Mesendoderm (in vitro differentiated cells): ENCODE measurements at regions not wholly inside any gene's neighbourhood (a gene's known extent, or its start where the extent isn't known, plus 50 kb on each side); places are given as distances from the start of the nearest gene placed in this dataset.

Source experiments
- DNase-seq: peaks from one replicate; pipeline ENCODE4 v3.0.0; 2013
- H2AK5ac ChIP-seq: 2 replicates; pipeline ENCODE4 v1.6.1; 2013; ENCODE audit warnings: low read length, inconsistent platforms
- H2BK120ac ChIP-seq: 2 replicates; pipeline ENCODE4 v1.6.1; 2013; ENCODE audit warnings: low read depth, mild to moderate bottlenecking, low read length, moderate library complexity, mixed read lengths
- H2BK15ac ChIP-seq: replicated peaks from 2 replicates; pipeline ENCODE4 v1.6.1; 2013; ENCODE audit warnings: low read depth, mild to moderate bottlenecking, moderate library complexity
- H2BK5ac ChIP-seq: 2 replicates; pipeline ENCODE4 v1.6.1; 2013; ENCODE audit warnings: low read length, inconsistent platforms
- H3K18ac ChIP-seq: 2 replicates; pipeline ENCODE4 v1.6.1; 2013; ENCODE audit warnings: mild to moderate bottlenecking, low read length, mixed read lengths
- H3K23ac ChIP-seq: one replicate; pipeline ENCODE4 v1.6.1; 2013; ENCODE audit warnings: low read length
- H3K27ac ChIP-seq: 2 replicates; pipeline ENCODE4 v1.5.1; 2013; ENCODE audit warnings: low read depth, mild to moderate bottlenecking, inconsistent platforms, low read length, moderate library complexity
- H3K27me3 ChIP-seq: 2 replicates; pipeline ENCODE4 v1.6.1; 2013; ENCODE audit warnings: low read length, control low read depth, mild to moderate bottlenecking, inconsistent platforms; ENCODE audit not compliant: insufficient read depth, poor library complexity
- H3K36me3 ChIP-seq: 2 replicates; pipeline ENCODE4 v1.6.1; 2013; ENCODE audit warnings: low read length, inconsistent platforms; ENCODE audit not compliant: control insufficient read depth, insufficient read depth
- H3K4ac ChIP-seq: one replicate; pipeline ENCODE4 v1.6.1; 2013; ENCODE audit warnings: low read depth, mild to moderate bottlenecking, low read length, moderate library complexity
- H3K4me1 ChIP-seq: 2 replicates; pipeline ENCODE4 v1.6.1; 2013; ENCODE audit warnings: low read depth, low read length, inconsistent platforms; ENCODE audit not compliant: control insufficient read depth
- H3K4me2 ChIP-seq: 2 replicates; pipeline ENCODE4 v1.6.1; 2013; ENCODE audit warnings: low read length
- H3K4me3 ChIP-seq: 2 replicates; pipeline ENCODE4 v1.5.1; 2013; ENCODE audit warnings: mild to moderate bottlenecking, low read length
- H3K56ac ChIP-seq: one replicate; pipeline ENCODE4 v1.6.1; 2013; ENCODE audit warnings: low read length
- H3K79me1 ChIP-seq: 2 replicates; pipeline ENCODE4 v1.6.1; 2013; ENCODE audit warnings: low read length, inconsistent platforms
- H3K79me2 ChIP-seq: 2 replicates; pipeline ENCODE4 v1.6.1; 2013; ENCODE audit warnings: mild to moderate bottlenecking, low read length; ENCODE audit not compliant: control insufficient read depth, insufficient read depth
- H3K9ac ChIP-seq: 2 replicates; pipeline ENCODE4 v1.6.1; 2013; ENCODE audit warnings: low read length, inconsistent platforms
- H4K5ac ChIP-seq: one replicate; pipeline ENCODE4 v1.6.1; 2013; ENCODE audit warnings: low read length
- H4K8ac ChIP-seq: one replicate; pipeline ENCODE4 v1.6.1; 2013; ENCODE audit warnings: low read depth, mild to moderate bottlenecking, control low read depth, low read length, moderate library complexity
- WGBS: extraction: QIAGEN DNeasy Blood & Tissue Kit; methylation state at CpG from one replicate; pipeline ENCODE4 v1.1.7; 2013; ENCODE audit warnings: low lambda C conversion rate, missing lambda C conversion rate; ENCODE audit not compliant: insufficient coverage; ENCODE audit errors: extremely low coverage; 5-methylcytosine and 5-hydroxymethylcytosine counted together

DNA sequence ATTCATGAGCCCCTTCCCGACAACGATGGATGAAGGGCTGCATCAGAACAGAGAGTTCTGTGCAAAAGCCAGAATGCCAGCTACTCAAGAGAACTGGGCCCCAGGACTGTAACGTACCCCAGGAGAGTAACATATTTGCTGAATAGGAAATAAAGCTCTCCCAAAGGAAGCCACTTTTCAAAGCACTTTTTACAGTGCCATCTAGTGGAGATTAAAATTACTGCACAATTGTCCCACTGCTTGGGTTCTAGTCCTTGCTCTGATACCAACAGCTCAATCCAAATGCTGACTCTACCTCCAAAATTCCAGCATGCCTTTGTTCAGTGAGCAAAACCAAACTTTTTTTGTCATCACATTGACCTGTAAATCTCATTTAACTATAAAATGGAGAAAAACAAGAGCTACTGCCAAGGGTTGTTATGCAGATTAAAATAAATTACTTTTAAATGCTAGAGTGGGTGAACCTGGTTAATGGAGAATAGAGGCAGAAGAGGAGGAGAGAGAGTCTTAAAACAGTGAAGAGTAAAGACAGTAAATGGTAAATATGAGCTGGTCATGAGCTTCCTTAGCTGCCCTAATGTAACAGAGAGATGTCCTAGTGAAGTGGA, 87.6 kb upstream of the FSHB start:
- DNase-seq: peak; percentile 67

GRCh38 chr11:30147293-30147692, 83.5 kb upstream of the FSHB start:
- Histone ChIP-seq H3K56ac (no peak overlapping the region), H3K4ac (no peak overlapping the region), H3K4me3 (no peak overlapping the region), H4K5ac (no peak overlapping the region), H3K36me3 (no peaks in the 10 kb centered on the region), H3K4me1 (no peaks in the 10 kb centered on the region), H2BK15ac (no peak overlapping the region), H4K8ac (no peak overlapping the region), H3K23ac (no peak overlapping the region), H3K27me3 (no peaks in the 10 kb centered on the region), H3K4me2 (no peak overlapping the region), H3K18ac (no peak overlapping the region), H3K27ac (no peak overlapping the region), H3K79me1 (no peaks in the 10 kb centered on the region), H3K79me2 (no peaks in the 10 kb centered on the region), H2BK5ac (no peak overlapping the region), H2AK5ac (no peak overlapping the region), H2BK120ac (no peak overlapping the region), H3K9ac (no peak overlapping the region)
- DNase-seq: no peak
- no CpG with 5 or more reads among the region's 5 CpGs for WGBS

More for the DNA sequence above, 87.6 kb upstream of the FSHB start:
- no peak overlapping the region for H4K5ac ChIP-seq
- no peak overlapping the region for H4K8ac ChIP-seq
- no peak overlapping the region for H2BK120ac ChIP-seq
- no peak overlapping the region for H3K4me3 ChIP-seq
- H3K23ac ChIP-seq: no peak overlapping the region
- no peak overlapping the region for H3K4ac ChIP-seq
- H3K79me2 ChIP-seq: no peaks in the 10 kb centered on the region
- H3K4me1 ChIP-seq: no peaks in the 10 kb centered on the region
- H2BK5ac ChIP-seq: no peak overlapping the region
- H3K79me1 ChIP-seq: no peaks in the 10 kb centered on the region
- H2AK5ac ChIP-seq: no peak overlapping the region
- no peaks in the 10 kb centered on the region for H3K27me3 ChIP-seq
- H3K18ac ChIP-seq: no peak overlapping the region
- no peak overlapping the region for H3K9ac ChIP-seq
- H3K4me2 ChIP-seq: no peak overlapping the region
- H3K56ac ChIP-seq: no peak overlapping the region
- no peak overlapping the region for H3K27ac ChIP-seq
- no peaks in the 10 kb centered on the region for H3K36me3 ChIP-seq
- WGBS: no CpG with 5 or more reads among the region's 3 CpGs
- H2BK15ac ChIP-seq: no peak overlapping the region

- WGBS: no CpG with 5 or more reads among the region's 1 CpG
- no peak overlapping the region for H2BK5ac ChIP-seq
- H4K8ac ChIP-seq: no peak overlapping the region
Observed at GRCh38 chr11:30149998-30150397, 80.8 kb upstream of the FSHB start.

GRCh38 chr11:30150425-30150824, 80.4 kb upstream of the FSHB start:
- Histone ChIP-seq H3K4me3 (no peak overlapping the region), H2BK120ac (no peak overlapping the region), H4K8ac (no peak overlapping the region), H3K4me2 (no peak overlapping the region), H4K5ac (no peak overlapping the region), H3K27me3 (no peaks in the 10 kb centered on the region), H3K27ac (no peak overlapping the region), H3K79me1 (no peaks in the 10 kb centered on the region), H2BK15ac (no peak overlapping the region), H3K23ac (no peak overlapping the region), H3K36me3 (no peaks in the 10 kb centered on the region), H2BK5ac (no peak overlapping the region), H3K4me1 (no peaks in the 10 kb centered on the region), H3K9ac (no peak overlapping the region), H2AK5ac (no peak overlapping the region), H3K18ac (no peak overlapping the region), H3K56ac (no peak overlapping the region), H3K79me2 (no peaks in the 10 kb centered on the region), H3K4ac (no peak overlapping the region)
- no CpG with 5 or more reads among the region's 3 CpGs for WGBS
- peak; percentile 11 for DNase-seq

More at GRCh38 chr11:30149998-30150397, 80.8 kb upstream of the FSHB start:
- no peaks in the 10 kb centered on the region for H3K4me1 ChIP-seq
- no peaks in the 10 kb centered on the region for H3K79me1 ChIP-seq
- no peak overlapping the region for H3K4me2 ChIP-seq
- H3K56ac ChIP-seq: no peak overlapping the region
- H3K4me3 ChIP-seq: no peak overlapping the region
- no peaks in the 10 kb centered on the region for H3K27me3 ChIP-seq
- H3K9ac ChIP-seq: no peak overlapping the region
- H3K27ac ChIP-seq: no peak overlapping the region
- no peaks in the 10 kb centered on the region for H3K79me2 ChIP-seq
- H2AK5ac ChIP-seq: no peak overlapping the region
- no peak overlapping the region for H3K23ac ChIP-seq
- H3K36me3 ChIP-seq: no peaks in the 10 kb centered on the region
- H4K5ac ChIP-seq: no peak overlapping the region
- no peak overlapping the region for H3K4ac ChIP-seq
- DNase-seq: no peak
- H2BK120ac ChIP-seq: no peak overlapping the region
- no peak overlapping the region for H3K18ac ChIP-seq
- H2BK15ac ChIP-seq: no peak overlapping the region

DNA sequence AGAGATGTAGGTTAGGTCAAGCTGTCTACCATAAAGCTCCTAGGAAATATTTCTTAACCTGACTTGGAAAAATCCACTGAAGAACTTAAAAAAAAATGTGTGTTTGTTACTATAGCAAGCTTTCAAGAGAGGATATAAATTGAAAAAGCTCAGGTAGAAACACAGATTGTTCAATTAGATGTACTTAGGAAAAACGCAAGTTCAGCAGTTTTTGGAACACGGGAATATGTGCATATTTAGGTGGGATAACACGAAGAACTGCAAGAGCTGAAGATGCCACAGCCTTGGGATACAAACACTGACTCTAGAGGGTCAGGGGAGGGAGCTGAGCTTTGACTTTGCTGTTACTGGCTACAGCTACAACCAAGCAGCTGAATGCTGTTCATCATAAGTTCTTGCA, 77.8 kb upstream of the FSHB start:
- no peak overlapping the region for H3K56ac ChIP-seq
- H4K5ac ChIP-seq: no peak overlapping the region
- H3K27ac ChIP-seq: no peak overlapping the region
- no peaks in the 10 kb centered on the region for H3K36me3 ChIP-seq
- H3K9ac ChIP-seq: no peak overlapping the region
- no peak overlapping the region for H2BK120ac ChIP-seq
- DNase-seq: no peak
- H3K4ac ChIP-seq: no peak overlapping the region
- no peaks in the 10 kb centered on the region for H3K4me1 ChIP-seq
- no peak overlapping the region for H3K23ac ChIP-seq
- H3K79me1 ChIP-seq: no peaks in the 10 kb centered on the region
- no peak overlapping the region for H3K4me2 ChIP-seq
- no peaks in the 10 kb centered on the region for H3K27me3 ChIP-seq
- H2BK5ac ChIP-seq: no peak overlapping the region
- no peak overlapping the region for H3K18ac ChIP-seq
- no peak overlapping the region for H4K8ac ChIP-seq
- WGBS: no CpG with 5 or more reads among the region's 3 CpGs
- H2BK15ac ChIP-seq: no peak overlapping the region
- no peak overlapping the region for H2AK5ac ChIP-seq
- no peak overlapping the region for H3K4me3 ChIP-seq
- no peaks in the 10 kb centered on the region for H3K79me2 ChIP-seq

DNA sequence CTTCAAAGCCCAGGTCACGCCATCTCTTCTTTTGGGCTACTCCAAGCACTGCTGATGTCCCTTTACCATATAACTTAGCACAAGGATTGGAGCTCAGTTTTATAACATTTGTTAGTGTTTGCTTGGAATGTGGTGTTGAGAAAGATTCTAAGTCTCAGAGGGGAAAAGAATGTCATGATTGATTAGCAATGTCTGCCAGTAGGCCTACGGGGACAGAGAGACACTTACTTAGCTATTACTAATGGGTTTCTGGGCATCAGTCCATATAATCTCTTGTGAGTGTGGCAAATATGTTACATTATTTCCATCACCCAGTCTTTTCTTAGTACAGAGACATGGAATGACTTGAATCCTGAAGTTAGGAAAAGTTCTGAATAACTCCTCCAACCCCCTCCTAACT, 75.4 kb upstream of the FSHB start:
- H3K4me2 ChIP-seq: no peak overlapping the region
- no peak overlapping the region for H3K56ac ChIP-seq
- no peak overlapping the region for H3K9ac ChIP-seq
- H2AK5ac ChIP-seq: no peak overlapping the region
- no peaks in the 10 kb centered on the region for H3K79me2 ChIP-seq
- no peak for DNase-seq
- H2BK15ac ChIP-seq: no peak overlapping the region
- no peak overlapping the region for H3K4me3 ChIP-seq
- H3K27me3 ChIP-seq: no peaks in the 10 kb centered on the region
- no peak overlapping the region for H4K8ac ChIP-seq
- no peak overlapping the region for H3K4ac ChIP-seq
- no peaks in the 10 kb centered on the region for H3K4me1 ChIP-seq
- no peaks in the 10 kb centered on the region for H3K79me1 ChIP-seq
- no peak overlapping the region for H3K18ac ChIP-seq
- no peaks in the 10 kb centered on the region for H3K36me3 ChIP-seq
- H3K27ac ChIP-seq: no peak overlapping the region
- H4K5ac ChIP-seq: no peak overlapping the region
- WGBS: no CpG with 5 or more reads among the region's 2 CpGs
- H3K23ac ChIP-seq: no peak overlapping the region
- no peak overlapping the region for H2BK5ac ChIP-seq
- no peak overlapping the region for H2BK120ac ChIP-seq
